Sigmoid colon (tissue), 4 donors: ENCODE measurements at regions not wholly inside any gene's neighbourhood (a gene's known extent, or its start where the extent isn't known, plus 50 kb on each side); places are given as distances from the start of the nearest gene placed in this dataset.

Source experiments
- CTCF ChIP-seq, 4 experiments: fragments of 450-650 bp in 3 of 4; fragments of 200-600 bp in 1 of 4; IDR thresholded peaks; one replicate each; pipeline ENCODE4 v1.5.1; 2016 to 2019; ENCODE audit warnings: antibody characterized with exemption in 4 of 4, mild to moderate bottlenecking in 3 of 4, moderate library complexity in 2 of 4
- EP300 ChIP-seq, 4 donors: sonication (generic); formaldehyde crosslinking; IDR thresholded peaks; one replicate each; pipeline ENCODE4 v1.6.1; 2017; ENCODE audit warnings: antibody characterized with exemption in 4 of 4

- TF ChIP-seq CTCF (IDR thresholded peaks at IDR 0.05) (no peak), EP300 (IDR thresholded peaks at IDR 0.05) (no peak)
Measured at GRCh38 chr6:66068033-66068432, 361.0 kb upstream of the EYS start.
